Peyer's patch (tissue), 4 donors: ENCODE measurements at regions not wholly inside any gene's neighbourhood (a gene's known extent, or its start where the extent isn't known, plus 50 kb on each side); places are given as distances from the start of the nearest gene placed in this dataset.

ENCODE experiments used
- POLR2A ChIP-seq, 2 donors: fragments of 450-650 bp; IDR thresholded peaks; one replicate each; pipeline ENCODE4 v1.5.1; 2017; ENCODE audit warnings: antibody characterized with exemption in 2 of 2, mild to moderate bottlenecking in 2 of 2, moderate library complexity in 2 of 2
- TF ChIP-seq, protein P1 (sequence below), 6 experiments: fragments of 450-650 bp in 4 of 6; fragments of 200-600 bp in 2 of 6; sonication (generic) in 1 of 6; IDR thresholded peaks; one replicate each; pipeline ENCODE4 v1.5.1; 2017 to 2019; ENCODE audit warnings: antibody characterized with exemption in 6 of 6, mild to moderate bottlenecking in 3 of 6, moderate library complexity in 1 of 6

DNA sequence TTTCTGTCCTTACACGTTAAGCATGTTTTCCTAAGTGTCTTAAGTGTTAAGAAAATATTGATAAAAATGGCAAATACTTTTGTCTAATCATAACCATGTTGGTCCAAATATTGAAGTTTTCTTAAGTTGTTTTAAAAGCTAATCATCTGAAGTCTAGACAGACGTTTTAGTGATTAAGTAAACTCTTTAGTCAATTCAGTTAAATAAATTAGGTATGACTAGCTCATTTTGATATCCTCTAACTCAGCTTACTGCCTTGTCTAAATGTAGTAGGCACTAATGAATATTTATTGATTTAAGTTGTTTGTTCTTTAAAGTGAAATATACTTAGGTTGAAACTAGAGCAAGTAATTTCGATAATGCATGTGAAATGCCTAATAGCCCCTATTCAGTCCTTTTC is 471.8 kb upstream of the CHST9 start:
- TF ChIP-seq, protein P1, sequence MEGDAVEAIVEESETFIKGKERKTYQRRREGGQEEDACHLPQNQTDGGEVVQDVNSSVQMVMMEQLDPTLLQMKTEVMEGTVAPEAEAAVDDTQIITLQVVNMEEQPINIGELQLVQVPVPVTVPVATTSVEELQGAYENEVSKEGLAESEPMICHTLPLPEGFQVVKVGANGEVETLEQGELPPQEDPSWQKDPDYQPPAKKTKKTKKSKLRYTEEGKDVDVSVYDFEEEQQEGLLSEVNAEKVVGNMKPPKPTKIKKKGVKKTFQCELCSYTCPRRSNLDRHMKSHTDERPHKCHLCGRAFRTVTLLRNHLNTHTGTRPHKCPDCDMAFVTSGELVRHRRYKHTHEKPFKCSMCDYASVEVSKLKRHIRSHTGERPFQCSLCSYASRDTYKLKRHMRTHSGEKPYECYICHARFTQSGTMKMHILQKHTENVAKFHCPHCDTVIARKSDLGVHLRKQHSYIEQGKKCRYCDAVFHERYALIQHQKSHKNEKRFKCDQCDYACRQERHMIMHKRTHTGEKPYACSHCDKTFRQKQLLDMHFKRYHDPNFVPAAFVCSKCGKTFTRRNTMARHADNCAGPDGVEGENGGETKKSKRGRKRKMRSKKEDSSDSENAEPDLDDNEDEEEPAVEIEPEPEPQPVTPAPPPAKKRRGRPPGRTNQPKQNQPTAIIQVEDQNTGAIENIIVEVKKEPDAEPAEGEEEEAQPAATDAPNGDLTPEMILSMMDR (IDR thresholded peaks at IDR 0.05) = no peak
- no peak for TF ChIP-seq POLR2A (IDR thresholded peaks at IDR 0.05)
